Karpas-422 (cell line): ENCODE measurements at regions not wholly inside any gene's neighbourhood (a gene's known extent, or its start where the extent isn't known, plus 50 kb on each side); places are given as distances from the start of the nearest gene placed in this dataset.

Experiments
- DNase-seq: peaks from one replicate; pipeline ENCODE4 v3.0.0-alpha.2; 2015
- H2AFZ ChIP-seq: fragments of 200-600 bp; sonication (generic); 2 replicates; pipeline ENCODE4 v1.6.1; 2014; ENCODE audit warnings: antibody characterized with exemption, low read length, mixed read lengths
- H3K27ac ChIP-seq: fragments of 200-600 bp; sonication (generic); 2 replicates; pipeline ENCODE4 v1.5.1; 2014; ENCODE audit warnings: mild to moderate bottlenecking, low read length, moderate library complexity
- H3K27me3 ChIP-seq: fragments of 200-600 bp; sonication (generic); 2 replicates; pipeline ENCODE4 v1.6.1; 2014; ENCODE audit warnings: low read length, mixed read lengths
- H3K36me3 ChIP-seq: fragments of 200-600 bp; sonication (generic); 2 replicates; pipeline ENCODE4 v1.6.1; 2014; ENCODE audit warnings: low read length, mixed read lengths; ENCODE audit not compliant: insufficient read depth
- H3K4me1 ChIP-seq: fragments of 200-600 bp; sonication (generic); 2 replicates; pipeline ENCODE4 v1.6.1; 2014; ENCODE audit warnings: mild to moderate bottlenecking, low read length, mixed read lengths
- H3K4me2 ChIP-seq: fragments of 200-600 bp; sonication (generic); 2 replicates; pipeline ENCODE4 v1.6.1; 2014; ENCODE audit warnings: low read length, low read depth, mild to moderate bottlenecking; ENCODE audit not compliant: poor library complexity, severe bottlenecking
- H3K4me3 ChIP-seq: fragments of 200-600 bp; sonication (generic); 2 replicates; pipeline ENCODE4 v1.5.1; 2014; ENCODE audit warnings: mild to moderate bottlenecking, antibody characterized with exemption, low read length, mixed read lengths
- H3K79me2 ChIP-seq: fragments of 200-600 bp; sonication (generic); 2 replicates; pipeline ENCODE4 v1.6.1; 2014; ENCODE audit warnings: mild to moderate bottlenecking, low read length, mixed read lengths
- H3K9ac ChIP-seq: fragments of 200-600 bp; sonication (generic); 2 replicates; pipeline ENCODE4 v1.6.0; 2014; ENCODE audit warnings: low read length
- H3K9me2 ChIP-seq: fragments of 200-600 bp; sonication (generic), shearing (Covaris generic); replicated peaks from 2 replicates; pipeline ENCODE4 v1.6.0; 2014; ENCODE audit warnings: mild to moderate bottlenecking, low read length, moderate library complexity; ENCODE audit not compliant: insufficient read depth
- H3K9me3 ChIP-seq: fragments of 300-700, 200-600 bp; sonication (generic); 2 replicates; pipeline ENCODE4 v1.6.1; 2014; ENCODE audit warnings: low read length, mixed read lengths
- H4K20me1 ChIP-seq: fragments of 200-600 bp; sonication (generic); 2 replicates; pipeline ENCODE4 v1.6.1; 2014; ENCODE audit warnings: mild to moderate bottlenecking, antibody characterized with exemption, low read length, low read depth; ENCODE audit not compliant: insufficient read depth

- H3K27me3 ChIP-seq, result no peaks in the 10 kb centered on the region
- no peak overlapping the region for H3K4me3 ChIP-seq
- H3K27ac ChIP-seq, result no peak overlapping the region
- peak overlapping the region; percentile 35 for H3K4me2 ChIP-seq
- no peaks in the 10 kb centered on the region for H3K36me3 ChIP-seq
- H3K9me2 ChIP-seq, result no peaks in the 10 kb centered on the region
- H3K4me1 ChIP-seq, result peaks cover 17% of the 10 kb centered on the region
- H3K79me2 ChIP-seq, result no peaks in the 10 kb centered on the region
- no peak overlapping the region for H2AFZ ChIP-seq
- no peaks in the 10 kb centered on the region for H3K9me3 ChIP-seq
- H4K20me1 ChIP-seq, result no peaks in the 10 kb centered on the region
- no peak overlapping the region for H3K9ac ChIP-seq
- peak; percentile 65 for DNase-seq
Observed at GRCh38 chr6:62446647-62447316, 160.8 kb upstream of the KHDRBS2 start.

GRCh38 chr6:62445521-62445920 is 159.5 kb upstream of the KHDRBS2 start:
- H3K79me2 ChIP-seq, result no peaks in the 10 kb centered on the region
- no peak overlapping the region for H3K9ac ChIP-seq
- no peaks in the 10 kb centered on the region for H3K9me3 ChIP-seq
- H3K4me2 ChIP-seq, result no peak overlapping the region
- no peaks in the 10 kb centered on the region for H3K9me2 ChIP-seq
- H3K27ac ChIP-seq, result no peak overlapping the region
- H3K36me3 ChIP-seq, result no peaks in the 10 kb centered on the region
- peaks cover 17% of the 10 kb centered on the region for H3K4me1 ChIP-seq
- no peak for DNase-seq
- H4K20me1 ChIP-seq, result no peaks in the 10 kb centered on the region
- H3K27me3 ChIP-seq, result no peaks in the 10 kb centered on the region
- no peak overlapping the region for H3K4me3 ChIP-seq
- no peak overlapping the region for H2AFZ ChIP-seq

DNA sequence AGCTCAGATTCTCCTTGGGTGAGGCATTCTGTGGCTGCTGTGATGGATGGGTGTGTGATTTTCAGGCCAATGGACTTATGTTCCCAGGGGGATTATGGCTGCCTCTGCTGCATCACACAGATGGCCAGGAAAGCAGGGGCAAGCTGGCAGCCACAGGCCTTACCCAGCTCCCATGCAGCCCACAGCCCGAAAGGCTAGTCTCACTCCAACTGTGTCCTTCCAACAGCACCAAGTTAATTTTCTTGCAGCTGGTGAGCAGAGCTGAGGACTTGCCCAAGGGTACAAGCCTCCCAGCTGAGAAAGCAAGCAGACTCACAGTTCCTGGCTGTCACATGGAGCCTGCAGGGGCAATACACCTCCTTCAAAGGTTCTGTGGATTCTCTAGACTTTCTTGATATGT is 155.2 kb upstream of the KHDRBS2 start:
- Histone ChIP-seq H3K36me3 (no peaks in the 10 kb centered on the region), H3K4me1 (no peaks in the 10 kb centered on the region), H3K9me3 (0 out of 2 replicates have a peak, but pooled peaks cover 3% of the 10 kb centered on the region), H3K9ac (no peak overlapping the region), H2AFZ (no peak overlapping the region), H3K27me3 (no peaks in the 10 kb centered on the region), H3K4me2 (no peak overlapping the region), H4K20me1 (no peaks in the 10 kb centered on the region), H3K9me2 (no peaks in the 10 kb centered on the region), H3K27ac (no peak overlapping the region), H3K4me3 (no peak overlapping the region), H3K79me2 (no peaks in the 10 kb centered on the region)
- DNase-seq, result peak; percentile 1

- H3K36me3 ChIP-seq, result no peaks in the 10 kb centered on the region
- no peaks in the 10 kb centered on the region for H4K20me1 ChIP-seq
- no peaks in the 10 kb centered on the region for H3K9me3 ChIP-seq
- H3K9ac ChIP-seq, result no peak overlapping the region
- no peak overlapping the region for H3K4me3 ChIP-seq
- H3K4me2 ChIP-seq, result no peak overlapping the region
- DNase-seq, result no peak
- no peak overlapping the region for H3K27ac ChIP-seq
- no peaks in the 10 kb centered on the region for H3K4me1 ChIP-seq
- H3K9me2 ChIP-seq, result no peaks in the 10 kb centered on the region
- H2AFZ ChIP-seq, result no peak overlapping the region
- no peaks in the 10 kb centered on the region for H3K27me3 ChIP-seq
- no peaks in the 10 kb centered on the region for H3K79me2 ChIP-seq
Observed at GRCh38 chr6:62429781-62430180, 143.8 kb upstream of the KHDRBS2 start.

- H2AFZ ChIP-seq, result no peak overlapping the region
- no peaks in the 10 kb centered on the region for H3K27me3 ChIP-seq
- H3K9me2 ChIP-seq, result no peaks in the 10 kb centered on the region
- no peaks in the 10 kb centered on the region for H4K20me1 ChIP-seq
- no peak overlapping the region for H3K4me2 ChIP-seq
- no peaks in the 10 kb centered on the region for H3K79me2 ChIP-seq
- no peaks in the 10 kb centered on the region for H3K36me3 ChIP-seq
- no peak overlapping the region for H3K4me3 ChIP-seq
- H3K9me3 ChIP-seq, result no peaks in the 10 kb centered on the region
- no peak overlapping the region for H3K27ac ChIP-seq
- no peaks in the 10 kb centered on the region for H3K4me1 ChIP-seq
- no peak overlapping the region for H3K9ac ChIP-seq
- DNase-seq, result no peak
Observed at GRCh38 chr6:62400521-62401259, 114.7 kb upstream of the KHDRBS2 start.

DNA sequence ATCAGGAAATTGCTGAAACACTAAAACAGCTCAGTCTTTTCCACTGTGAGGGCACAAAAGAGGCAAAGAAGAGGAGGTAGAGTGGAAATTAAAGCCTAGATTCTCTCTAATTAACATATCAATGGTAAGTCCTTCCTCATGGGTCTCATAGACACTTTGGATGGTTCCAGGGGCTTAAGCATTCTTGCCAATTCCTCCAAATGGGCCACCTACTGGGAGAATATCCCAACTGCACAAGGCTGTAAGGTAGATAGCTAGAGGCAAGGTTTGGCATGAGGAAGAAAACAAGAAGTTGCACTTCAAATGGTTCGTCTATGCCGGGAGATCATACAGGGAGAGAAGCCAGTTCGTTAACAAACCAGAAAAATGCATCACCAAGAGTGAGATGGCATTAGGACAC is 107.6 kb upstream of the KHDRBS2 start:
- no peaks in the 10 kb centered on the region for H4K20me1 ChIP-seq
- H2AFZ ChIP-seq, result no peak overlapping the region
- H3K4me1 ChIP-seq, result no peaks in the 10 kb centered on the region
- no peaks in the 10 kb centered on the region for H3K9me3 ChIP-seq
- H3K36me3 ChIP-seq, result no peaks in the 10 kb centered on the region
- H3K9ac ChIP-seq, result no peak overlapping the region
- no peaks in the 10 kb centered on the region for H3K27me3 ChIP-seq
- peak; percentile 42 for DNase-seq
- no peaks in the 10 kb centered on the region for H3K9me2 ChIP-seq
- H3K4me3 ChIP-seq, result no peak overlapping the region
- H3K79me2 ChIP-seq, result no peaks in the 10 kb centered on the region
- H3K27ac ChIP-seq, result no peak overlapping the region
- H3K4me2 ChIP-seq, result no peak overlapping the region

DNA sequence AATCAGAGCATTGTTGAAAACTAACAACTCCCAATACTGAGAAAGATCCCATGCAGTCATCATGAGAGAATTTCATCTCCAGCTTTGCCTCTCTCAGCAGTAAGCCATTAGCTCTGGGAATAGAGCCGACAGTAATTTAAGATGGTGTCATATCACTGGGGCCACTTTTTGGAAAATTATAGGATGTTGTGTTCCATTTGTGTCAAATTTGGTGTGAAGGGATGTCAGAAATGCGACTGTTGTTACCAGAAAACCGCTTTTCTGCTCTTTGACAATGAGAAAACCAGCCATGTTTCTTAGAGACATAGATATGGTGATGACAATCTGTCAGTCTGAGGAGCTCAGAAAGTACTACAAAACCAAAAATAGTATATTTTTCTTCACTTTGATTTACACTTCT is 106.3 kb upstream of the KHDRBS2 start:
- no peak for DNase-seq
- Histone ChIP-seq H3K36me3 (no peaks in the 10 kb centered on the region), H3K9me2 (no peaks in the 10 kb centered on the region), H4K20me1 (no peaks in the 10 kb centered on the region), H3K9me3 (no peaks in the 10 kb centered on the region), H3K27ac (no peak overlapping the region), H3K4me1 (no peaks in the 10 kb centered on the region), H3K4me2 (no peak overlapping the region), H2AFZ (no peak overlapping the region), H3K4me3 (no peak overlapping the region), H3K9ac (no peak overlapping the region), H3K27me3 (no peaks in the 10 kb centered on the region), H3K79me2 (no peaks in the 10 kb centered on the region)

DNA sequence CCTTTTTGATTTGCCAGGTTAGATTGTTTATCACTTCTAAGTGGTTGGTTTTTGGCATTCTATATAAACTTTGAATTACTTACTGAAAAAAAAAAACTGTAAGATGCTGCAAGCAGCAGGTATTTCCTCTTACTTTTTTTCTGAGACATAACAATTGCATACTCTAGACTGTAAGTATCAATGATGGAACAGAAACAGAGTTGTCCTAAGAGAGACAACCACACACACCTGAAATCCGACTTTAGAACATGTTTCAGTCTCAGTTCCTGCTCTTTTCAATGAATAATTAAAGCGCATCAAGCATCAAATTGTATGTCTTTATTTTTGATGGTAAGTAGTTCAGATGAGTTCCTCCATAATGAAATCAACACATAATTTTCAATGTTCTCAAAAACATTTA is 105.3 kb upstream of the KHDRBS2 start:
- Histone ChIP-seq H4K20me1 (no peaks in the 10 kb centered on the region), H3K9me2 (no peaks in the 10 kb centered on the region), H3K4me3 (no peak overlapping the region), H3K27ac (no peak overlapping the region), H3K4me2 (no peak overlapping the region), H3K9me3 (no peaks in the 10 kb centered on the region), H2AFZ (no peak overlapping the region), H3K79me2 (no peaks in the 10 kb centered on the region), H3K4me1 (no peaks in the 10 kb centered on the region), H3K27me3 (no peaks in the 10 kb centered on the region), H3K36me3 (no peaks in the 10 kb centered on the region), H3K9ac (no peak overlapping the region)
- DNase-seq, result no peak
